NCI-H82 treated with DMSO at 0.1 percent for 48 hours (cell line): ENCODE measurements at regions not wholly inside any gene's neighbourhood (a gene's known extent, or its start where the extent isn't known, plus 50 kb on each side); places are given as distances from the start of the nearest gene placed in this dataset.

ENCODE experiments used
- DNase-seq: peaks from one replicate; lab custom pipeline; 2025; ENCODE audit not compliant: unreplicated experiment; lab: John Stamatoyannopoulos, UW

DNA sequence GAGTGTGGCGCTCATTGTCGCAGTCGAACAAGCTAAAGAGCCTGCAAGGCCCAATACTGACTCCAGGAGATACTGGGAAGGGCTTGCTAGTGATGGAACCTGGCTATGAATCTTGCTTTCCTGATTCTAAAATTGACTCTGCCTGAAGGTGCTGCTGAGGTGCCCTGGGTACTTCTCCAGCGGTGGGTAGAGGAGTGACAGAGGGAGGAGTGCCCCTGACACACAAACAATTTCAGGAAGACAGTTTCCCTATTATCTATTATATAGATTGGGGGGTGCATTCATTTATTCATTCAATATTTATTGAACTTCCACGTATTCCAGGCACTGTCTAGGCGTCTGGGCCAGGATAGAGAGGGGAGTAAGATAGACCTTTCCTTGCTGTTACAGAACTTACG lies 339.2 kb upstream of the GATB start:
- DNase-seq: no peak

DNA sequence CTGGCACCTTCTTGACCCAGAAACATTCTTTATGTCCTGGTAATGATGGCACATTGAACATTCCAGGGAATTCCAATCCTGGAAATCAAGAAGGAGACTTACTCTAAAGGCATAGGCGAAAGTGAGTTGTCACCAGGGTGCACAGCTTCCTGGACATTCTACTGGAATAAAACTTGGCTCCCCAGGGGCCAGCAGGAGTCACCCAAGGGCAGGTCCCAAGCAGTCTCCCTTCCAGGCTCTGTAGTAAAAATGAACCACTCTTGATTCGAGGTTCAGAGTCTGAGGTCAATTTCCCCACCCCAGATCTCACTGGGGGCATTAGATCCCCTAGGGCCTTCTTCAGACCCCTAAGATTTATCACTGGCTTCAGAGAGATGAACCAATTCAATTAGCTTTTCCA lies 338.7 kb upstream of the GATB start:
- no peak for DNase-seq

DNA sequence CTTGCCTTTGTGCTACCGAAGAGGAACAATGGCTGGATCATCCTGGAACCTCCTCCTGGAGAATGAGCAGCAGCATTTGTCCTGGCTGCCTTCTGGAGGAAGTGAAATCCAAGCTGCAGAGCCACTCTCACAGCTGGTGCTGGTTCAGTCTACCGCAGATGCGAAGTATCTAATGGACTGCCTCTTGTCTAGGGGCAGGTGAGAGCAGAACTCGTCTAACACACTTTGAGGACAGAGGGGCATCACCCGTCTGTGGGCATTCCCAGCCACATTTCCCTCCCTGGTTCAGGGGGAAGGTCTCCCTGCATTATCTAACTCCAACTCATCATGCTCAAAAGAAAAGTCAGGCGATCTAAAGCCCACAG lies 338.2 kb upstream of the GATB start:
- no peak for DNase-seq

DNA sequence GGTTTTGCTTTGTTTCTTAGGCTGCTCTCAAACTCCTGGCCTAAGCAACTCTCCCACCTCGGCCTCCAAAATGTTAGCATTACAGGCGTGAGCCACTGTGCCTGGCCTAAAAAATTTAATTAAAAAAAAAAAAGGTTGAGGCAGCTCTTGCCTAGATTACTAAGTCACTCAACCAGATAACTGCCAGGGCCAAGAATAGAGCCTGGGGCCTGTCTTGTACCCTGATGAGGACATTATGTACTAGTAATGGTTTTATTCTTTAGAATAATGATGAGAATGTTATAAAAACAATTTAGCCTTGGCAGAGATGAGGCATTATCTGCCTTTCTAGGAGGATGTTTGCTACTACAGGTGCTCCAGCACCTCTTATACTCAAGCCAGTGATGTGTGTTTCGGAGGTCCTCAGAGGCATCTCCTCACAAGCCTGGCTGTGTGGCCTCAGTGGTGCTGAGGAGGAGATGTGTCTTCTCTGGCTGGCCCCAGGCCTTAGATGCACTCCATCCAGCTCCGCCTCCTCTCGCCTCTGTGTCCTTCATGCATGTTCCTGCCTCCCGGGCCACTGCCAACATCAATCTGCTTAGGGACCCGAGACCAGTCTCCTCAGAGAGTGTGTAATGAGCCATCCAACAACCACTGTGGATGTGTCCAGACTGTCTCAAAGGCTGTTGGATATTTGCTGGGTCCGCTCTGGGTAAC lies 337.7 kb upstream of the GATB start:
- DNase-seq: no peak

- DNase-seq: no peak
Measured at GRCh38 chr4:152097371-152097770, 336.6 kb upstream of the GATB start.

- no peak for DNase-seq
Measured at GRCh38 chr4:152095701-152096070, 334.9 kb upstream of the GATB start.

DNA sequence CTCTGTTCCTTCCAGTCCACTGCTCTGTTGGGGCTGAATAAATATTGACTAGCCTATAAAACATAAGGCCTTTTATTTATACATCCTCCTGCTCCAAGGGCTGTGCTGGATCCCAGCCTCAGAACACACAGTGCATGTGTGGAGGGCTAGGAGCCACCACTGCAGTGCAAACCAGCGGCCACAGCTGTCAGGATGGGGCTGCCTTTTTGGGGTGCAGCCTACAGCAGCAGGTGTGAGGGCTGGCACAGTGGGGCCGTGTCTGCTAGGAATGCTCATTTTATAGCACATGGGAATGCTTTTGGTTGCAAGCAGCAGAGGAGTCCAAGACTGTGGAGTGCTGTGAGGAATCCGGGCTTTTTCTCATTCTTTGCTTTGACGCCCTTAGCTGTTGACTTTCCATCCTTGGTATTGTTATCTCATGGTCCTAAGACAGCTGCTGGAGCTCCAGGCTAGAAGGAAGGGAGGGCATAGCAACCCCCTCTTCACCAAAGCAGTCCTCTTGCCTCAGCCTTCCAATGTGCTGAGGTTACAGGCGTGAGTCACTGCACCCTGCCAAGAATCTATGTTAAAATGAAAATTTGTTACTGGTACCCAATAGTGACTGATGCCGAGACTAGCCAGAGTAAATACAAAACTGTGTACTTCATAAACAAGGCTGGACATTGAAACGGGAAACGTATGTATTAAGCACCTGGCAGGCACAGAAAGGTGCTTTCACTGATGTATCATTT lies 334.3 kb upstream of the GATB start:
- no peak for DNase-seq

DNA sequence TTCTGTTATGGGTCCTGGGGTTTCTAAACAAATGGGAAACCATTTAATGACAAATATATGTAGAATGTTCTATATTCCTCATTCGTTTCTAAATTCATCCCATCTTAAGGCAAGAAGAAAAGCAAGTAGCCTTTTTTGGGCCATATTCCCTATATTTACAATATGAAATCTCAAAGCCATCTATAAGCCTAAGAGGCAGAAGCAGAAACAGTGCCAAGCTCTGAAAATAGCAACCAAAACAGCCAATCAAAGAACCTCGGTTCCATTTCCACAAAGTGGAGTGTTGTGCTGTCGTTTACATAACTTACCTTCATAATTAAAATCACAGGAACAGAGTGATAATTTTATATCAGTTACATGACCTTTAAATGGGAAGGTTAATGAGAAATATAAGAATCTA lies 330.6 kb upstream of the GATB start:
- DNase-seq: no peak

DNA sequence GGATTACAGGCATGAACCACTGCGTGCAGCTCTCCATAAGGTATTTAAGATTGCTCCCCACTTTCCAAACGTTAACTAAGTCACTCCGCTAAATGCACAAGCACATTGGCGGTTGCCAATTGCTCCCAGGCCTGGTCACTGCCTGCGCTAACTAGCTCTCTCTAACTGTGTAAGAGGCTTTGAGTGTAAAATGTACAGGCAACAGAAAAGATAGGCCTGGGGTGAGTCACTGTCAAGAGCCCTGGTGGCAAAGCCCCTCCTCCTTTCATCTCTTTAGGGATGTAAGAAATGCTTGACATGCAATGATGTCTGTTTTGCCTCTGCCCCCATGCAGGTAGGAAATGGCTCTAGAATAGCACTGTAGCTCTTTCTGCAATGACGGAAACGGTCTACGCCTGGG lies 329.7 kb upstream of the GATB start:
- DNase-seq: no peak

- no peak for DNase-seq
Measured at GRCh38 chr4:152089584-152089983, 328.8 kb upstream of the GATB start.

DNA sequence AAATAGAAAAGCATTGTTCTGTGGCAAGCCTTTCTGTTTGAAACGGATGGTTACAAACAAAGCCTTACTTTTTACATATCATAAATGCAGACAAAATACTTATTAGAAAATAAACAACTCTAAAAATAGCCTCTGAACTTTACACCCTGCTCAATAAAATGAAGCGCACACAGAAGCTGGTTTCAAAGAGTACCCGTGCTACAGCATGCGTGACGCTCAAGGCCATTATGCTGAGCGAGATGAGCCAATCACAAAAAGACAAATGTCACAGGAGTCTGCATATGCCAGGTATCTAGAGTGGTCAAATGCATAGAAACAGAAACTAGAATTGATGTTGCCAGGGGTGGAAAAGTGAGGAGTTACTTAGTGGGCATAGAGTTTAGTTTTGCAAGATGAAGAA lies 326.5 kb upstream of the GATB start:
- no peak for DNase-seq

- DNase-seq: no peak
Measured at GRCh38 chr4:152085657-152086056, 324.9 kb upstream of the GATB start.

DNA sequence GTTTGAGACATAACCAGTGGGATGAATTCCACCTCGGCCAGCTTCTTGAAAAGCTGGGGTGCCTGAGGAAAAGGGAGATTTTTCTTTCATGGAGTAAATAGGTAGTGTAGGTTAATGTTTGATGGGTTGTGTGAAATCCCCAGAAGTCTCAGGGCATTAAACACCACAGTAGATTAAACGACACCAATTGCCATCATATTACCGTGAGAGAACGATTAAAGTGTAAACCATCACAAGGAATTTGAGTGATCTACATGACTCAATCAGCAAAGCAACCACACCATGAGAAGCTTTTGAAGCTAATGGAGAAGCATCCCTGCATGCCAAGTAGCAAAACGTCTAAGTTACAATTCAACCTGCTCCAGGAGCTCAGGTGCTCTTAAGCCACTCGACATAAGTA lies 322.5 kb upstream of the GATB start:
- no peak for DNase-seq

DNA sequence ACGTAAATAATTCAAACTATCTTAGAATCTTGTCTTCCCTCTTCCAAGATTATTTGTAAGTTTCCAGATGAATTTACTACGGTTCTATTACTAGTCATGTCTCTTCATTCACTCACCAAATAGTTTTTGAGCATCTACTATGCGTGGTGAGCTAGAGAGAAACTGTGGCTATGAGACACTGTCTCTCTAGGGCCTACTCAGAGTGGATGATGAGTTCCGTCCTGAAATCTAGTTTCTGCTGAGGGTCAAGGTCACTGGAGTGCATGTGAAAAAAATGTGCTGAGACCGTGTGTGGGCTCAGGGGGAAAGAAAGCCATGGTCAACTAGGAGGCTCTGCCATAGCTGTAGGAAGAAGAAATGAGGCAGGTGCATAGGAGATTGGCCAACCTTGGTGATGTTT lies 320.2 kb upstream of the GATB start:
- DNase-seq: no peak

DNA sequence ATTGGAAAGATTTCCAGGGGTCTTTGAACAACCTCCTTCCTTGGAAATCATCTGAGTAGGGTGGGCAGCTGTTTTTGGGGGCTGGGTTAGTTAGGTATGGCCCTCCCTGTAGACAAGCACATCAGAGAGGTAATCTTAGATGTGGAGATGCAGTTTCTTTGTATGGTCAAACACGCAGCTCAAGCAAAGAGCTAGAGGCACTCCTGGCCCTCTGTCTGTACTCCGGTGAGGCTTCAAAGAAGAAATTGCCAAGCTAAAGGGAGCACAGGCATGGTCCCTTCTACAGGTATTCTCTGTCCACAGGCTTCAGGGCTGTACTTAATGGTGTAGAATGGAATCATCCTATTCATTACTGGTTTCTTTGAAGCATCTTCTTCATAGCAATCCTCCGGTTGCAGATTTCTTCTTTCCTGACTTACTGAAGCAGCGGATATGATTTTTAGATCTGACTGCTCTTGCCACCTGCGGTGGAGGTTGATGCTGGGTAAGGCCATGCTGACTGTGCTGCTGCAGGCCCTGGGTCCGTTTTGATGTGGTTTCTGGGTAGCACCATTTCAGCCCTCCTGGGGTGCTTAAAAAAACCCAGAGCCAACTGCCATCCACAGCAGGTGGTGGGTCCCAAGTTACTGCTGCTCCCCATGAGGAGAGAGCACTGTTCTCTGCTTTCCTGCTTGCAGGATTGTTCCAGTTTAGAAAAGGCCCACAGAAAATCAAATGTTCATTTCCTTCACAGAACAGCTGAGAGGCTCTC lies 318.9 kb upstream of the GATB start:
- no peak for DNase-seq

GRCh38 chr4:152079079-152079478 lies 318.3 kb upstream of the GATB start:
- DNase-seq: no peak

- no peak for DNase-seq
Measured at GRCh38 chr4:152077582-152077981, 316.8 kb upstream of the GATB start.

GRCh38 chr4:152075253-152075928 lies 314.6 kb upstream of the GATB start:
- DNase-seq: no peak

DNA sequence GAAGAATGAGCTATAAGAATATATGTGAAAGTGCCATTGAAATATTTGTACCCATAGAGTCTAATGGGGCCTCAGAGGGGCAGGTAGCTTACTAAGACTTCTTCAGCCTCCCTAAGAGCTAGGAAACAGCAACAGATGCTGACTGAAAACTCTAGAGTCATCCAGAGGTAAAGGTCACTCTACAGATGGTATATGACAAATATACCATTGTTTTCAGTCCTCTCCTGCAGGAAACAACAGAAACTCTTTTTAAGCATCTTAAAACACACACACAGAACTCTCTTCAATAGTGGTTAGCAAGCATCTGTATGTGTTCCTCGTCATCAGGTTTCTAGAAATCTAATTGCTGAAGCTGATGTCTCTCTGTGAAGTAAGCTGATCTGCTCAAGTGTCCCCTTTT lies 313.8 kb upstream of the GATB start:
- no peak for DNase-seq

DNA sequence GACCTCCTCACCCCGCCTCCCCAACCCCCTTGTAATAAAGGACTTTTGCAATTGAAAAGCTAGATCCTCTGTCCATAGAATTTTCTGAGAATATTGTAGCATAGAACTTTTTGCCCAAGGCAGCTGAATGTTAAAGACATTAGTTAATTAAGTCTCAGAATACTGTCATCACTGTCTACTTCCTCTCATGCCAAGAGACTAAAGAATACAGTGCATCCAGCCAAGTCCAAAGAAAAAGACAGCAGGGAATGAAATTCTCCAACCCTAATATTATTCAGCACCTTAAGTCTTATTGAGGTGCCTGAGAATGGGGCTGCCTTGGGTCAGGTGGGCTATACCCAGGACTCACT lies 313.3 kb upstream of the GATB start:
- no peak for DNase-seq

- DNase-seq: no peak
Measured at GRCh38 chr4:152073351-152074087, 312.7 kb upstream of the GATB start.
